HG02571 (cell line): ENCODE measurements at regions not wholly inside any gene's neighbourhood (a gene's known extent, or its start where the extent isn't known, plus 50 kb on each side); places are given as distances from the start of the nearest gene placed in this dataset.
"Not testable (repeated sequence)": the region's sequence is repeated elsewhere in the genome, so short reads cannot be mapped to it uniquely, and the experiment has no call there.

Experiments used
- ATAC-seq: cut with Tn5 transposase; IDR thresholded peaks from one replicate; pipeline ENCODE4 v1.9.1; 2021; ENCODE audit warnings: mild to moderate bottlenecking, moderate library complexity; ENCODE audit not compliant: unreplicated experiment

GRCh38 chr2:228956701-228957474 is 314.2 kb downstream of the PID1 start:
- ATAC-seq, result no peak

- ATAC-seq, result no peak
These were observed 321.3 kb downstream of the PID1 start for GRCh38 chr2:228949831-228950230.

GRCh38 chr2:228945710-228946109 is 325.4 kb downstream of the PID1 start:
- no peak for ATAC-seq

GRCh38 chr2:228942856-228943255 is 328.2 kb downstream of the PID1 start:
- ATAC-seq, result no peak

DNA sequence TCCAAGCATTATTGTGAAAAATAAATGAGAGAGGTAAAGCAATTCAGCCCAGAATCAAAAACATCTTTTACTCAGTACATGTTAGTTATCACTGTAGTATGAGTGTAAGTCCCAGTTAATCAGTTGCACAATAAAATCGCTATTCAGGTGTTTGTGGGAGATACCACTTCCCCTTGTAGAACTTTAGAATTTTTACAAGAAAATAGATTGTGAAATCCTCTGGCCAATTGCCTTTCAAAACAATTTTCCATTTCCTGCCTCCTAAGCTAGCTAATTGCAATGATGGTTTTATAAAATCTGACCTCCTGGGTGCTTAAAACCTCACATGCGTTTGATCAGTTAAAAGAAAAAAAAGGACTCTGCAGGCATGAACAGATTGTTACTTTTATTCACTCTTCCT is 332.5 kb downstream of the PID1 start:
- no peak for ATAC-seq

GRCh38 chr2:228927028-228928010 is 343.8 kb downstream of the PID1 start:
- no peak for ATAC-seq

DNA sequence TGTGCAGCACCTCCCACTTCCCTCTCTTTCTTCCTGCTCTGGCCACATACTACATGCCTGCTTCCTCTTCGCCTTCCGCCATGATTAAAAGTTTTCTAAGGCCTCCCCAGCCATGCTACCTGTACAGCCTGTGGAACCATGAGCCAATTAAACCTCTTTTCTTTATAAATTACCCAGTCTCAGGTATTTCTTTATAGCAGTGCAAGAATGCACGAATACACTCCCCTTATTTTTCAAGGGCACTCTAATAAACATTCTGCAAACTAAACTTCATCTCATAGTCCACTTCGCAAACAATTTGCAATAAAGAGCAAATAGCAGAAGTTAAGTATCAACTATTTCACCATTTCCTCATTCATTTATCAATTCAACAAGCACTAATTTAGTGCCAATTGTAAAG is 351.3 kb downstream of the PID1 start:
- ATAC-seq, result no peak

DNA sequence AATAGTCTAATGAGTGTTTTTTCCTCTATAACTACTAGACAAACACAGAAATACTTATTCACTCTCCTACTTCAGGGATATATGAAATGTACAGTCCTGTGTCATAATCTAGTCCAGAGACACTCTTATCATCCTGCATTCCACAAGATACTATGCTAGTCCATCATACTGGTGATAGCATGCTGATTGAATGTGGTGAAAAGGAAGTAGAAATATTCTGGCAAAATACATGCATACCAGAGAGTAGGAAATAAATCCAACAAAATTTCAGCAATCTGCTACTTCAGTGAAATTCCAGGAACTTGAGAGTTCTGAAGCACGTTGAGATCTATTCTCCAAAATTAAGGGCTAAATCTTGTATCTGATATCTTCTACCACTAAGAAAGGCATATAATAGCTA is 353.9 kb downstream of the PID1 start:
- no peak for ATAC-seq

DNA sequence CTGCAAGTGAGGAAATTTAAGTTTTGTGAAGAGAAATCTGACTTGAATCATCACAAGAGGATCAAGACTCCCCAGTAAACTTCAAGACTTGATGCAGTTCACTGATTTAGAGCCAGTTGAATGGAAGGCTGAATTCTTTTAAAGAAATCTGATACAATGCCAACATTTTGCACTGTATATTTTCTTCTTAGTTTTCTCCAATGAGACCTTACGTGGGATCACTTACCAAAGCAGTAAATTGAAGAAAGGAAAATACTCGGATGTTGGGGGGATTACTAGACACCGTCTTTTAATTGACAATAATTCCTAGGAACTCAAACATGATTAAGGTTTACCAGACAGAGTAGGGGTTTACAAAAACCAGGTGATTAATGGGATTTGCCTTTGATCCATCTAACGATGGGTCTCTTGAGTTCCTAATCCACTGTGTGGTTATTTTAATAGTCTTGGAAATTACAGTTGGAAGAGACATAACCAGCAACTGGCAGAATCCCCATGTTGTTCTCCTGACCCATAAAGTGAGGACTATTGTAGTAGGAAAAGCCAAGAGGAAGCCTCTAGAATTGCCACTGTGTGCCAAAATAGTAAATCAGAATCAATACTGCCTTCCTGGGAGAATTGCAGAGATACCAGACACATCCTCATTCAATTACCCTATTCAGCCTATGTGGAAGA is 354.5 kb downstream of the PID1 start:
- no peak for ATAC-seq

- no peak for ATAC-seq
These were observed 357.9 kb downstream of the PID1 start for GRCh38 chr2:228913176-228913575.

GRCh38 chr2:228910872-228911271 is 360.2 kb downstream of the PID1 start:
- not testable (repeated sequence) for ATAC-seq

GRCh38 chr2:228902176-228902575 is 368.9 kb downstream of the PID1 start:
- no peak for ATAC-seq

- no peak for ATAC-seq
These were observed 369.6 kb downstream of the PID1 start for GRCh38 chr2:228901531-228901930.

- ATAC-seq, result no peak
These were observed 392.9 kb downstream of the PID1 start for GRCh38 chr2:228878138-228878537.

- no peak for ATAC-seq
These were observed 394.8 kb downstream of the PID1 start for GRCh38 chr2:228876276-228876675.

DNA sequence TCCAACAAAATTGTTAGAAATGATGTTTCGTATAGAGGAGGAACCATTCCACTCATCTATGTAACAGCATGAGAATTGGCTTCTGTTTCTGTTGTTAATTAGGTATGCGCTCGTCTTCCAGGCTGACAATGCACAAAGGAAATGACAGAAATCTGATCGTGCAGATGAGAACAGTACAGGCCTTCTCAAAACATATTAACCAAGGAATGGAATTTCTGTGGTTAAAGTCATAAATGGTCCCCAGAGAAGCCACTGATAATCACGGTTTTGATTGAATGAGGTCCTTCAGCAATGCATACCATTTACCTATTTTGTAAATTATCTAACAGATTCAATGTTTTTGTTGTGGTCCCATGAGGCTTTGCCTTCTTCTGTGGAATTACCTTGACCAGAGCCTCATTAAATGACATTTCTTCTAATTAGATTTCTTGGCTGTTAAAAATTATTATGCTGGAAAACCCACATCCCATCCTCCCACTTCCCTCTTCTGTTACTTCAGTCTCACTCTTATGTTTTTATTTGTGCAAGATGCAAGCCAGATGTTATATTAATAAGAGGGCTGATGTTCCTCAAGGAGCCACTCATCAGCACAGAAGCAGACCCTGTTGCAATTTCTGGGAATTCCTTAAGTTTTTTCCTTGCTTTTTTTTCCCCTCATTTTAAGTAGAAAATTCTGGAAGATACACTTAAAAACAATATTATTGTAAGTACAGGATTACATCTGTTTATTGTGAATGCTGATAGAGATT is 395.8 kb downstream of the PID1 start:
- no peak for ATAC-seq

GRCh38 chr2:228871012-228871411 is 400.1 kb downstream of the PID1 start:
- no peak for ATAC-seq

DNA sequence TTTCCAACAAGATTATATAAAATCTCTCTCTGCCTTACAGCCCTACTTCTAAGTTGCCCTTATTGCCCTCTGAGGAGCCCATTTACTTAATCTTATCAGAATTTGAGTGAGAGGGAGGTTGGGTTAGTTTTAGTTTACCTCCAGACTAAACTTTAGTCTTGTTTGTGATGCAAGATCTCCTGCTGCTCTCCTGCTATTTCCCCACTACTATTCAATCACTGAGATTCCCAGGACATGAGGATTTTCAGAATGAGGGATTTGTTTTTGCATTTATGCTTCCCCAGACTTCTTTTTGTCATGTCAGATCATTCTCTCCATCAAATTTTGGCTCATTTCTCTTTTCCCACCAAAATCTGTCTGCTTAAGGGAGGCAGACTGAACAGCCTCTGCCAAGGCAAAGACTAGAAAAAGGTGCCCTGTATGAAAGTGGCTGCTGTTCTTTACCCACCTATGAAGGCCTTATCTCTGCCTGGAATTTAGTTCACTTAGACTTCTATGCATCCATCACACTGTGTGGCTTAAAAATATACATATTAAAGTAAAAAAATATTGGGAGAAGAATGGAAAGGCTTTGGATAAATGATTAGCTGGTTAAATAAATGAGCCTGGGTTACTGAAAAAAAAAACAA is 401.3 kb downstream of the PID1 start:
- ATAC-seq, result no peak

- ATAC-seq, result no peak
These were observed 403.7 kb downstream of the PID1 start for GRCh38 chr2:228867406-228867805.

- no peak for ATAC-seq
These were observed 404.3 kb downstream of the PID1 start for GRCh38 chr2:228866781-228867180.
